GM18873 (cell line): ENCODE measurements at regions not wholly inside any gene's neighbourhood (a gene's known extent, or its start where the extent isn't known, plus 50 kb on each side); places are given as distances from the start of the nearest gene placed in this dataset.
"Not testable (repeated sequence)": the region's sequence is repeated elsewhere in the genome, so short reads cannot be mapped to it uniquely, and the experiment has no call there.

Experiments used
- ATAC-seq: cut with Tn5 transposase; IDR thresholded peaks from one replicate; pipeline ENCODE4 v1.9.1; 2021; ENCODE audit warnings: mild to moderate bottlenecking, moderate library complexity, moderate number of reproducible peaks; ENCODE audit not compliant: unreplicated experiment, low FRiP score

DNA sequence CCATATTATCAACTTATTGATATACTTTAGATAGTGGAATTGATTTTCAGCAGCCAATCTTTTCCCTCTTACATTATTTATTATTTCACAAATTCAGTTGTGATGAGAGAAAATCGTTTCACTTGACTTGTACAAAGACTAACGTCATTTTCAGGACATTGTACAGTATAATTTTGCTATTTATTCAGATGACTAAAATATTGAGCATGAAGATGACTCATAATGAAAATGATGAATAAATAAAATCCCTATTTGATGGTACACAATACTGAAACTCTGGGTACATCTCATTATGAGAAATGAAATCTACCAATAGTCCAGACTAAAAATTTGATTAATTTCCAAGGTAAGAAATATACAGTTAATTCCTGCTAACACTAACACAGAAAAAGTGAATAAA lies 316.4 kb downstream of the CCDC74A start:
- not testable (repeated sequence) for ATAC-seq

DNA sequence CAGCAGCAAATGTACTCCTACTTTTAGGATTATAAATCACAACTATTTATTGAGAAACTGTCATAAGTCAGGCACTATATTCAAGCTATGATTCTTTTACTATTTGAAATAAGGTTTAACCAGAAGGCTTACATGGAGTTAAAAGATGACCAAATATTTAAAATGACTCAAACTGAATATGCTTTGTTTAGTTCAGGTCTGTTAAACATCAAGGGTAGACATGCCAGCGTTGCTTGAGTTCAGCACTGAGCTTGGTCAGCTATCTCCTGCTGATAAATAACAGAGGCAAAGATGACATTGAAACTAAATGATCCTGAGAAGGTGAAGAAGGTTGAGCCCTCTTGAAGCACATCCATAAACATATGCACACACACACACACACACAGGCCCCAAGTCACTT lies 305.6 kb downstream of the ANKRD30BL start:
- not testable (repeated sequence) for ATAC-seq

DNA sequence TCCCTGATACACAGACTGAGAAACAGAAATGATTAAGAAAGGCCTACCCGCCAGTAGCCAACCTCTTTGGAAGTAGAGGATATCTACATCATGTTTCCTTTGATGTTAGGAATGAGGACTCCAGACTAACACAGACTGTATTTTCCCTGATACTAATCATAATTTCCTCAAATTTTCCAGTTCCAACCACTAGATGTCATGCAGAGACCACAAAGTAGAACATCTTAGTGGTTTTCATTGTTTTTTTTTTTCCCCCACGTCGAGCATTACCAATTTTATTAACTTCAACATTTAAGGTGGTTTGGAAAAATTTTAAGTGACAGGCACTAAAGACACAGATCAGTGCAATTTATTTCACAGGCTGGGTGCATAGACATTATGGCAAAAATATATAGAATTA lies 303.6 kb downstream of the ANKRD30BL start:
- ATAC-seq: not testable (repeated sequence)
